GM23338 (cell line): ENCODE measurements at regions not wholly inside any gene's neighbourhood (a gene's known extent, or its start where the extent isn't known, plus 50 kb on each side); places are given as distances from the start of the nearest gene placed in this dataset.

Experiments
- ATAC-seq: fragments of 200-7000 bp; cut with Tn5 transposase; 3 replicates; pipeline ENCODE4 v1.9.1; 2020
- DNase-seq: peaks from one replicate; pipeline ENCODE4 v3.0.0-alpha.2; 2015; ENCODE audit warnings: low spot score
- H2AFZ ChIP-seq: fragments of 200-600 bp; sonication (generic); 2 replicates; pipeline ENCODE4 v1.8.0; 2016; ENCODE audit warnings: antibody characterized with exemption, mild to moderate bottlenecking, moderate library complexity
- H3F3A ChIP-seq: fragments of 200-600 bp; sonication (generic); replicated peaks from 2 replicates; pipeline ENCODE4 v1.8.0; 2017; ENCODE audit warnings: antibody characterized with exemption, mixed run types, low read depth
- H3K27ac ChIP-seq: fragments of 200-600 bp; sonication (generic); 2 replicates; pipeline ENCODE4 v1.6.1; 2016; ENCODE audit warnings: low read depth
- H3K27me3 ChIP-seq: fragments of 200-600 bp; sonication (generic); 2 replicates; pipeline ENCODE4 v1.8.0; 2016; ENCODE audit warnings: mild to moderate bottlenecking, mixed run types, moderate library complexity; ENCODE audit not compliant: insufficient read depth
- H3K36me3 ChIP-seq: fragments of 200-600 bp; sonication (generic); 2 replicates; pipeline ENCODE4 v1.8.0; 2016; ENCODE audit warnings: mild to moderate bottlenecking; ENCODE audit not compliant: insufficient read depth
- H3K4me1 ChIP-seq: fragments of 200-600 bp; sonication (generic); 2 replicates; pipeline ENCODE4 v1.8.0; 2016; ENCODE audit warnings: mild to moderate bottlenecking, moderate library complexity; ENCODE audit not compliant: insufficient read depth
- H3K4me2 ChIP-seq: fragments of 200-600 bp; sonication (generic); 2 replicates; pipeline ENCODE4 v1.7.1; 2017; ENCODE audit warnings: mixed run types
- H3K4me3 ChIP-seq: fragments of 200-600 bp; sonication (generic); 2 replicates; pipeline ENCODE4 v1.6.1; 2016; ENCODE audit warnings: mixed run types
- H3K79me2 ChIP-seq: fragments of 200-600 bp; sonication (generic); replicated peaks from 2 replicates; pipeline ENCODE4 v1.8.0; 2017; ENCODE audit warnings: mild to moderate bottlenecking; ENCODE audit not compliant: insufficient read depth
- H3K9me2 ChIP-seq: fragments of 200-600 bp; sonication (generic); 2 replicates; pipeline ENCODE4 v1.8.0; 2017; ENCODE audit not compliant: insufficient read depth
- H4K20me1 ChIP-seq: fragments of 200-600 bp; sonication (generic); replicated peaks from 2 replicates; pipeline ENCODE4 v1.8.0; 2017; ENCODE audit warnings: mild to moderate bottlenecking; ENCODE audit not compliant: insufficient read depth
- H3K27ac Mint-ChIP-seq: 2 replicates; pipeline ENCODE4 v1.8.0; 2020; ENCODE audit warnings: inconsistent platforms, mild to moderate bottlenecking, moderate library complexity, mixed read lengths
- H3K27me3 Mint-ChIP-seq: 3 replicates; pipeline ENCODE4 v1.8.0; 2022; ENCODE audit warnings: low read depth, mild to moderate bottlenecking, moderate library complexity, mixed read lengths, inconsistent platforms; ENCODE audit not compliant: insufficient read depth, poor library complexity
- H3K36me3 Mint-ChIP-seq: 3 replicates; pipeline ENCODE4 v1.8.0; 2021; ENCODE audit warnings: low read depth, mild to moderate bottlenecking, inconsistent platforms, moderate library complexity, mixed read lengths
- H3K4me1 Mint-ChIP-seq: 3 replicates; pipeline ENCODE4 v1.8.0; 2020; ENCODE audit warnings: mild to moderate bottlenecking, inconsistent platforms, mixed read lengths
- H3K4me3 Mint-ChIP-seq: 3 replicates; pipeline ENCODE4 v1.8.0; 2021; ENCODE audit warnings: moderate library complexity, mild to moderate bottlenecking, inconsistent platforms, mixed read lengths
- H3K9me3 Mint-ChIP-seq: 3 replicates; pipeline ENCODE4 v1.8.0; 2020; ENCODE audit warnings: moderate library complexity, mild to moderate bottlenecking, inconsistent platforms, mixed read lengths
- CREB1 ChIP-seq: fragments of 250-450 bp; sonication (Bioruptor Pico); IDR thresholded peaks from 2 replicates; pipeline ENCODE4 v1.5.0; 2020; ENCODE audit warnings: low read depth, mild to moderate bottlenecking, moderate library complexity
- CTCF ChIP-seq, 2 experiments: fragments of 200-600 bp in 1 of 2; sonication (generic) in 1 of 2; conservative IDR thresholded peaks; 2 replicates each; pipeline versions ENCODE4 v1.5.1 to v1.6.1; 2016 to 2017; ENCODE audit warnings: antibody characterized with exemption in 2 of 2, low read depth in 2 of 2, mild to moderate bottlenecking in 2 of 2, moderate library complexity in 1 of 2
- ETS1 ChIP-seq: IDR thresholded peaks from 2 replicates; pipeline ENCODE4 v1.6.1; 2016; ENCODE audit warnings: antibody characterized with exemption
- EZH2 ChIP-seq: fragments of 200-600 bp; sonication (generic); IDR thresholded peaks from one replicate; pipeline ENCODE4 v1.8.0; 2017; ENCODE audit warnings: antibody characterized with exemption, mild to moderate bottlenecking, low read depth; ENCODE audit not compliant: unreplicated experiment
- EZH2phosphoT487 ChIP-seq: fragments of 200-600 bp; sonication (generic); IDR thresholded peaks from one replicate; pipeline ENCODE4 v1.8.1; 2018; ENCODE audit warnings: antibody characterized with exemption; ENCODE audit not compliant: unreplicated experiment
- JUNB ChIP-seq: IDR thresholded peaks from one replicate; pipeline ENCODE4 v1.6.1; 2016; ENCODE audit warnings: antibody characterized with exemption; ENCODE audit not compliant: unreplicated experiment
- NANOG ChIP-seq: IDR thresholded peaks from 2 replicates; pipeline ENCODE4 v1.6.1; 2016; ENCODE audit warnings: antibody characterized with exemption, borderline replicate concordance
- POLR2AphosphoS5 ChIP-seq: IDR thresholded peaks from 2 replicates; pipeline ENCODE4 v1.6.1; 2016; ENCODE audit warnings: antibody characterized with exemption, low read depth
- REST ChIP-seq: IDR thresholded peaks from one replicate; pipeline ENCODE4 v1.6.1; 2018; ENCODE audit warnings: antibody characterized with exemption; ENCODE audit not compliant: unreplicated experiment
- STAT1 ChIP-seq: IDR thresholded peaks from one replicate; pipeline ENCODE4 v1.6.1; 2016; ENCODE audit warnings: antibody characterized with exemption; ENCODE audit not compliant: unreplicated experiment
- ZNF114 ChIP-seq: fragments of 250-450 bp; sonication (Bioruptor Pico); IDR thresholded peaks from 2 replicates; pipeline ENCODE4 v1.5.0; 2020; ENCODE audit warnings: mild to moderate bottlenecking, moderate library complexity
- ZNF331 ChIP-seq: fragments of 250-450 bp; sonication (Bioruptor Pico); IDR thresholded peaks from 2 replicates; pipeline ENCODE4 v1.5.0; 2020; ENCODE audit warnings: low read depth, mild to moderate bottlenecking, moderate library complexity
- ZNF462 ChIP-seq: fragments of 250-450 bp; sonication (Bioruptor Pico); IDR thresholded peaks from 2 replicates; pipeline ENCODE4 v1.5.0; 2020; ENCODE audit warnings: mild to moderate bottlenecking, moderate library complexity

- Histone ChIP-seq H3K36me3 (no peaks in the 10 kb centered on the region), H3K27me3 (no peaks in the 10 kb centered on the region), H3K4me1 (no peaks in the 10 kb centered on the region), H2AFZ (no peak overlapping the region), H3F3A (no peaks in the 10 kb centered on the region), H3K4me3 (no peak overlapping the region), H4K20me1 (no peaks in the 10 kb centered on the region), H3K4me2 (no peak overlapping the region), H3K9me2 (no peaks in the 10 kb centered on the region), H3K79me2 (no peaks in the 10 kb centered on the region), H3K27ac (no peak overlapping the region)
- Mint-ChIP-seq H3K4me3 (no peak overlapping the region), H3K4me1 (no peaks in the 10 kb centered on the region), H3K27me3 (peaks cover 7% of the 10 kb centered on the region), H3K36me3 (no peaks in the 10 kb centered on the region), H3K27ac (no peak overlapping the region), H3K9me3 (no peaks in the 10 kb centered on the region)
- ATAC-seq (no peak), DNase-seq (no peak)
- TF ChIP-seq REST (no peak), ETS1 (no peak), CREB1 (CRISPR knock-in tag) (no peak), EZH2phosphoT487 (no peak), EZH2 (no peak), ZNF331 (CRISPR knock-in tag) (no peak), ZNF114 (CRISPR knock-in tag) (no peak), NANOG (no peak), POLR2AphosphoS5 (no peak), STAT1 (no peak), CTCF (conservative IDR thresholded peaks at IDR 0.05; ENCODE audit: low read depth in 2 of 2) (no peak), ZNF462 (CRISPR knock-in tag) (no peak), JUNB (no peak)
Observed at GRCh38 chr10:4196183-4196582, 411.2 kb upstream of the KLF6 start.
